Common myeloid progenitor, CD34-positive (primary cell): ENCODE measurements at regions not wholly inside any gene's neighbourhood (a gene's known extent, or its start where the extent isn't known, plus 50 kb on each side); places are given as distances from the start of the nearest gene placed in this dataset.
"Not testable (repeated sequence)": the region's sequence is repeated elsewhere in the genome, so short reads cannot be mapped to it uniquely, and the experiment has no call there.

ENCODE experiments used
- CTCF ChIA-PET: fragments of 350-600 bp; sonication (Branson Sonifier 250); formaldehyde crosslinking; loops from one replicate; lab custom pipeline; 2021; ENCODE audit warnings: antibody characterized with exemption; lab: Charles Lee
- POLR2A ChIA-PET: fragments of 350-600 bp; sonication (Branson Sonifier 250); formaldehyde crosslinking; loops from one replicate; lab custom pipeline; 2021; ENCODE audit warnings: antibody characterized with exemption; lab: Charles Lee
- DNase-seq, 3 donors: peaks; one replicate each; pipeline versions ENCODE4 v3.0.0 to v3.0.0-alpha.2; 2013
- H3K27ac ChIP-seq, 2 experiments: 1 replicate in 1 of 2; 2 replicates in 1 of 2; pipeline ENCODE4 v1.7.0; 2013; ENCODE audit warnings: inconsistent platforms in 2 of 2, low read length in 2 of 2, mild to moderate bottlenecking in 2 of 2, low read depth in 1 of 2, moderate library complexity in 1 of 2; ENCODE audit not compliant: severe bottlenecking in 2 of 2, insufficient read depth in 1 of 2, poor library complexity in 1 of 2
- H3K27me3 ChIP-seq, 5 experiments: replicated peaks in 2 of 5; 1 replicate in 3 of 5; 2 replicates in 2 of 5; pipeline versions ENCODE4 v1.6.1 to v1.7.0; 2013; ENCODE audit warnings: low read length in 4 of 5, mild to moderate bottlenecking in 2 of 5, moderate library complexity in 2 of 5, inconsistent platforms in 1 of 5; ENCODE audit not compliant: insufficient read depth in 5 of 5, control insufficient read depth in 4 of 5
- H3K36me3 ChIP-seq, 4 experiments: 1 replicate in 2 of 4; 2 replicates in 2 of 4; pipeline versions ENCODE4 v1.6.1 to v1.7.0; 2013; ENCODE audit warnings: low read length in 3 of 4, control low read depth in 1 of 4, mild to moderate bottlenecking in 1 of 4; ENCODE audit not compliant: control insufficient read depth in 4 of 4, insufficient read depth in 4 of 4
- H3K4me1 ChIP-seq, 4 experiments: 1 replicate in 3 of 4; 2 replicates in 1 of 4; pipeline versions ENCODE4 v1.6.1 to v1.7.1; 2013; ENCODE audit warnings: low read length in 3 of 4, mild to moderate bottlenecking in 3 of 4, control low read depth in 1 of 4, inconsistent platforms in 1 of 4, moderate library complexity in 1 of 4; ENCODE audit not compliant: control insufficient read depth in 4 of 4, insufficient read depth in 4 of 4; ENCODE audit errors: control extremely low read depth in 1 of 4
- H3K4me3 ChIP-seq, 7 experiments: 1 replicate in 4 of 7; 2 replicates in 3 of 7; pipeline versions ENCODE4 v1.5.1 to v1.7.0; 2013; ENCODE audit warnings: mild to moderate bottlenecking in 7 of 7, low read length in 6 of 7, moderate library complexity in 6 of 7, inconsistent platforms in 2 of 7, low read depth in 2 of 7, control low read depth in 1 of 7; ENCODE audit not compliant: insufficient read depth in 4 of 7, control insufficient read depth in 1 of 7; ENCODE audit errors: extremely low read depth in 1 of 7
- H3K9me3 ChIP-seq, 5 experiments: 1 replicate in 4 of 5; 2 replicates in 1 of 5; pipeline versions ENCODE4 v1.6.1 to v1.7.1; 2013; ENCODE audit warnings: low read length in 4 of 5, mild to moderate bottlenecking in 2 of 5, inconsistent platforms in 1 of 5, low read depth in 1 of 5, moderate library complexity in 1 of 5; ENCODE audit not compliant: control insufficient read depth in 4 of 5, insufficient read depth in 2 of 5; ENCODE audit errors: control extremely low read depth in 1 of 5
- WGBS: methylation state at CpG from one replicate; pipeline ENCODE4 v1.1.5; 2013; ENCODE audit not compliant: insufficient coverage; 5-methylcytosine and 5-hydroxymethylcytosine counted together

DNA sequence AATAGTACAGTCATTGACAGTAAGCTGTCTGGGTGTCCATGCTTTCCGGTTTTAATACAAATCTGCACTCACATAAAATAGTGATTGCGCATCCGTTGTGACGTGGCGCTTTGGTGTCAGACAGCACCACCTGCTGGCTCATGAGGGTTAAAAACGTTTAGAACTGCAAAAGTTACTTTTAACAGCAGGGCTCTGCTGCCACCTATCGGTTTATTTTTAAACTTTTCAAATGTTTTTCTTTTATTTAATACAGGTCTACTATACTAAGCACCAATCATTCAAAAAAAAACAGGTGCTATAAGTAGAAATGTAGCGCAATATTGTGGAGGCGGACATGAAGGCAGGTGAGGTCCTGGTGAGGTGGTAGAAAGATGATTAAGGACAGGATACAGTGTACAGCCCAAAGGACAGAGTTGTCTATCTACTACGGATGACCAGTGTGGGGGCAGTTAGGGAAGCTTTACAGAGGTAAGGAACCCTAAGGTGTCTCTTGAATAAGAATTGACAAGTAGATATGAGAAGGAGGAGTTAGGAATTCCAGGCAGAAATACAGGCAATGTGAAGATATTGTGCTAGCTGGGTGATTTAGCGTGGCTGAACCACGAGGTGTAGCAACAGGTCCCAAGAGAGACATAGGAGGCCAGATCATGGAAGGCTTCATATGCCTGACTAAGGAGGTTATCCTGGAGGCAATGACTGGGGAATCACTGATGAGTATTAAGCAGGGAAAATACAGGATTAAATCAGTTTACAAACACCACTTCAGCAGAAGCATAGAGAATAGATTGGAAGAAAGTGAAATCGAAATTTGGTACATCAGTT lies 91.5 kb upstream of the PRB2 start:
- H3K9me3 ChIP-seq: peaks cover 0 to 2% (median 0%) of the 10 kb centered on the region in 5 experiments
- H3K4me1 ChIP-seq: no peaks in the 10 kb centered on the region
- DNase-seq: peak; percentile 87 to 95 (median 91)
- 20% methylated on average over 9 of the region's 13 CpGs for WGBS
- H3K27ac ChIP-seq: no peak overlapping the region
- no peak overlapping the region for H3K4me3 ChIP-seq
- no peaks in the 10 kb centered on the region for H3K27me3 ChIP-seq
- H3K36me3 ChIP-seq: no peaks in the 10 kb centered on the region
- POLR2A ChIA-PET: interaction anchor here (0.6 kb wide), 1 partner anchor 701 kb away, joined by 7 read pairs; no protein-coding TSS in a partner anchor
- CTCF ChIA-PET: interaction anchor here (0.7 to 7.5 kb wide), 9 partner anchors 10 to 1954 kb away, joined by 3 to 56 read pairs (median 8); no protein-coding TSS in a partner anchor

DNA sequence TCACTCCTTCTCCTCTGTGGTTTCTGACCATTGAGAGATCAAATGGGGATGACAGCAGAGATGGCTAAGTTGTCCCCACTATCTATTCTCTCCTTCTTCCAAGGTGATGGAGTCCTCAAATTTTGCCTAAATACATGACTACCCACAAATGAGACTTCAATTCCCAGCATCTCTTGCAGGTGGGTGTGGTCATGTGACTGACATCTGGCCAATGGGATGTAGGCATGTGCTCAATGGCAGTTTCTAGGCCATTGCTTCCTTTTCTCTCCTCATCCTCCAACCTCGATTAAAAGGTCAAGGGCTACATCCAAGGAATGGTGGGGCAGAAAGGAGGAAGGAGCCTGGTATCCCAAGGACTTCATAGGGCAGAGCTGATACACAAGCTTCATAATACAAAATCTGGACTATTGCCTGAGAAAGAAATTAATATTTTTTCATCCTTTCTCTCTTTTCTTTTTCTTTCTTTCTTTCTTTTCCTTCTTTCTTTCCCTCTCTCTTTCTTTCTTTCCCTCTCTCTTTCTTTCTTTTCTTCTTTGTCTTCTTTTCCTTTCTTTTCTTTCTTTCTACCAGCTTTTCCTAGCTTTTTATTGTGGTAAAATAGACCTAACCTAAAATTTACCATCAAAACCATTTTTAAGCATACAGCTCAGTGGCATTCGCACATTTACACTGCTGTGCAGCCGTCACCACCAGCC lies 100.9 kb upstream of the PRB2 start:
- H3K4me3 ChIP-seq: no peak overlapping the region
- no peaks in the 10 kb centered on the region for H3K36me3 ChIP-seq
- H3K9me3 ChIP-seq: no peaks in the 10 kb centered on the region
- ChIA-PET CTCF (interaction anchor here (1.2 kb wide), 1 partner anchor 727 kb away, joined by 3 read pairs; no protein-coding TSS in a partner anchor), POLR2A (no interaction called here)
- H3K27ac ChIP-seq: no peak overlapping the region
- H3K27me3 ChIP-seq: peaks cover 0 to 18% (median 3%) of the 10 kb centered on the region in 5 experiments
- DNase-seq: no peak
- peaks cover 0 to 8% (median 6%) of the 10 kb centered on the region in 4 experiments for H3K4me1 ChIP-seq
- 83% methylated on average over 1 of the region's 3 CpGs for WGBS

DNA sequence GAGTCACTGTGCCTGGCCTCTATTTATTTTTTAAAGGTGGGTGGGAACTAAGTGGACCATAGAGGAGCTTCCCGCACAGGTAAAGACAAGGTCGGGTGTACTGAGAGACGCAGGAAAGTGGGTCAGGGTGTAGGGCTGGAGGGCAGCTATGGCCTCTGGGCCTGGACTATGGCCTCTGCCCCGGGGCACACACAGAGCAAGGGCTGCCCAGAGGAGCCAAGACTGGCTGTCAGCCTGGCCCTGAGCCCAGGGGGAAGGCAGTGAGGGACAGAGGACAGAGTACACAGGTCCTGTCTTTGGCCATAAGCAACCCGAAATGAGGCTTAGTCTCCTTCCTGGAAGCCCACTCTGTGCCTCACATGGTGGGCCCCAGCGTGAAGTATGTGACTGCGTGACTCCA lies 102.1 kb upstream of the PRB2 start:
- ChIA-PET CTCF (interaction anchor here (1.1 to 1.2 kb wide), 2 partner anchors 10 to 728 kb away, joined by 3 to 6 read pairs; no protein-coding TSS in a partner anchor), POLR2A (no interaction called here)
- Histone ChIP-seq H3K27ac (no peak overlapping the region), H3K27me3 (peaks cover 0 to 18% (median 3%) of the 10 kb centered on the region in 5 experiments), H3K4me1 (peaks cover 0 to 8% (median 6%) of the 10 kb centered on the region in 4 experiments), H3K9me3 (no peaks in the 10 kb centered on the region), H3K4me3 (no peak overlapping the region), H3K36me3 (no peaks in the 10 kb centered on the region)
- WGBS: 96% methylated on average over 7 of the region's 7 CpGs
- DNase-seq: no peak

DNA sequence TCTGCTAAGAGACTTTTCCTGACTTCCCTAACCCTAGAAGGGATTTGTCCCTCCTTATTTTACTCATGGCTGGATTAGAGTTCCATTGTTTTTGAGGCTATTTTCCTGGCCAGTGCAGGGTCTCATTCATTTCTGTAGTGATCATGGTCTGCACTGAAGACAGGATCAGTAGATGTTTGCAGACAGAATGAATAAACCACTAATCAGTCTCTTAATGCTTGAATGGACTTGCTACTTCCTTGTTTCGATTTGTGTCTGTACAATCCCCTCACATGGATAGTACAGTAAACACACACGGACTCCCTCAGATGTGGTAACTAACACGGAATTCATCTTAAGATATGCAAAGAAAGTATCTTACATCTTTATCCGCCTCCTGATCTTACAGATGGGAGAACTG lies 102.6 kb upstream of the PRB2 start:
- ChIA-PET POLR2A (no interaction called here), CTCF (interaction anchor here (1.1 kb wide), 1 partner anchor 10 kb away, joined by 6 read pairs; no protein-coding TSS in a partner anchor)
- Histone ChIP-seq H3K36me3 (no peaks in the 10 kb centered on the region), H3K9me3 (no peaks in the 10 kb centered on the region), H3K4me1 (peaks cover 0 to 8% (median 6%) of the 10 kb centered on the region in 4 experiments), H3K27ac (no peak overlapping the region), H3K27me3 (peaks cover 0 to 18% (median 3%) of the 10 kb centered on the region in 5 experiments), H3K4me3 (no peak overlapping the region)
- no peak for DNase-seq
- WGBS: no CpG with 5 or more reads among the region's 4 CpGs

DNA sequence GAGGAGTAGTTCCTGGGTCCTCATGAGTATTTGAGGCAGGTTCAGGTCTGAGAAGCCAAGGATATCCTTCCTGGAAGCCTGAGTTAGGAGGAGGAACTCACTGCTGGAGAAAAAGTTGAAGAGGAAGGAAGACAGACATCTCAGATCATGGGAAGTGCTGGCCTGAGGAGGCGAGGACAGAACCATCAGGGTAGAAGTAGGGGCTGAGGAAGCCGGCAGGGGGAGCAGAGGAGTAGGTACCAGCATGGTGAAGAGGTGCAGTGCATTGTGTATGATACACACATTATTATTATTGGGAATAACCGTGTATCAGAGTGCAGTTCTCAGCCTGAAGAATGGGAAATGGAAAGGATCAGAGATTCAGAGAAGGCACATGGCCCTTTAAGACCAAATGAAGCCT lies 103.2 kb upstream of the PRB2 start:
- POLR2A ChIA-PET, H3K36me3 ChIP-seq, H3K4me1 ChIP-seq, H3K4me3 ChIP-seq, H3K27ac ChIP-seq, H3K9me3 ChIP-seq, CTCF ChIA-PET: not testable (repeated sequence)
- WGBS: 67% methylated on average over 1 of the region's 3 CpGs
- peak in 2 of 3 donors; percentile 32 to 37 for DNase-seq
- H3K27me3 ChIP-seq: peaks cover 0 to 18% (median 3%) of the 10 kb centered on the region in 5 experiments

DNA sequence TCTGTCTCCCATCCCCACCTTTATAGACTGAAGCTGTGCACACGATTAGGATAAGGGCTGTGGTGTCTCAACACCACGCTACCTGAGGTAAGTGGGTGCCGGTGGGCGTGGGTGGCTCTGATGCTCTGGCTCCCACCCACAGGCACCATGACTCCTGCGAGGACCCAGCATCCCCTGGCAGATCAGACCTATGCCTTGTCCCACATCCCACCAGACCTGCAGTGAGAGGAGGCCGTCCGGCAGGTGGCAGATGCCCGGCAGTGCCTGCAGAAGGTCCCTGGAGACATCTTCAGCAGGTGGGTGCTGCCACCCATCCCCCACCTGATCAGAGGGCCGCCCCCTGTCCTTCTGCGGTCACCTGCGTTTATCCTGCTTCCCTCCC lies 104.4 kb upstream of the PRB2 start:
- Histone ChIP-seq H3K27ac (no peak overlapping the region), H3K4me3 (no peak overlapping the region), H3K36me3 (no peaks in the 10 kb centered on the region), H3K27me3 (peaks cover 0 to 18% (median 3%) of the 10 kb centered on the region in 5 experiments), H3K9me3 (no peaks in the 10 kb centered on the region), H3K4me1 (peaks cover 0 to 8% (median 6%) of the 10 kb centered on the region in 4 experiments)
- DNase-seq: no peak
- POLR2A ChIA-PET: no interaction called here
- CTCF ChIA-PET: interaction anchor here (0.6 to 1.5 kb wide), 3 partner anchors 11 to 53 kb away, joined by 3 to 4 read pairs (median 3); no protein-coding TSS in a partner anchor
- WGBS: 81% methylated on average over 9 of the region's 11 CpGs
